Prostate gland (tissue), 2 donors: ENCODE measurements at regions not wholly inside any gene's neighbourhood (a gene's known extent, or its start where the extent isn't known, plus 50 kb on each side); places are given as distances from the start of the nearest gene placed in this dataset.

Experiments
- DNase-seq: peaks from one replicate; pipeline ENCODE4 v3.0.0-alpha.2; 2019; ENCODE audit warnings: low spot score
- H3K27ac ChIP-seq, 2 donors: fragments of 200-600 bp; sonication (generic); 2 replicates each; pipeline ENCODE4 v1.5.1; 2017 to 2019
- H3K27me3 ChIP-seq: fragments of 200-600 bp; sonication (generic); replicated peaks from 2 replicates; pipeline ENCODE4 v1.5.1; 2019; ENCODE audit not compliant: insufficient read depth
- H3K36me3 ChIP-seq, 2 donors: fragments of 200-600 bp; sonication (generic); 1 replicate in 1 of 2; 2 replicates in 1 of 2; pipeline versions ENCODE4 v1.5.1 to v1.8.1; 2017 to 2019
- H3K4me1 ChIP-seq: fragments of 200-600 bp; sonication (generic); replicated peaks from 2 replicates; pipeline ENCODE4 v1.5.1; 2019
- H3K4me3 ChIP-seq, 2 donors: fragments of 200-600 bp; sonication (generic); 2 replicates each; pipeline ENCODE4 v1.5.1; 2017 to 2019
- H3K9me3 ChIP-seq: fragments of 200-600 bp; sonication (generic); 2 replicates; pipeline ENCODE4 v1.5.1; 2017
- POLR2A ChIP-seq: fragments of 450-650 bp; IDR thresholded peaks from one replicate; pipeline ENCODE4 v1.6.1; 2016; ENCODE audit warnings: antibody characterized with exemption, mild to moderate bottlenecking
- POLR2AphosphoS5 ChIP-seq: sonication (generic); formaldehyde crosslinking; IDR thresholded peaks from one replicate; pipeline ENCODE4 v1.6.1; 2017; ENCODE audit warnings: antibody characterized with exemption
- WGBS: methylation state at CpG from one replicate; pipeline ENCODE4 v1.1.5; 2018; 5-methylcytosine and 5-hydroxymethylcytosine counted together
- intact Hi-C: fragments of 100-400 bp; cut with DNase I; formaldehyde crosslinking; loops from one replicate; pipeline ENCODE4 v1.14.2; 2022
- TF ChIP-seq, protein P1 (sequence below), 4 experiments: fragments of 200-600 bp in 2 of 4; fragments of 450-650 bp in 2 of 4; sonication (generic) in 2 of 4; IDR thresholded peaks; 1 replicate in 3 of 4; 2 replicates in 1 of 4; pipeline ENCODE4 v1.5.1; 2016 to 2019; ENCODE audit warnings: antibody characterized with exemption in 4 of 4, mild to moderate bottlenecking in 2 of 4, moderate library complexity in 2 of 4

DNA sequence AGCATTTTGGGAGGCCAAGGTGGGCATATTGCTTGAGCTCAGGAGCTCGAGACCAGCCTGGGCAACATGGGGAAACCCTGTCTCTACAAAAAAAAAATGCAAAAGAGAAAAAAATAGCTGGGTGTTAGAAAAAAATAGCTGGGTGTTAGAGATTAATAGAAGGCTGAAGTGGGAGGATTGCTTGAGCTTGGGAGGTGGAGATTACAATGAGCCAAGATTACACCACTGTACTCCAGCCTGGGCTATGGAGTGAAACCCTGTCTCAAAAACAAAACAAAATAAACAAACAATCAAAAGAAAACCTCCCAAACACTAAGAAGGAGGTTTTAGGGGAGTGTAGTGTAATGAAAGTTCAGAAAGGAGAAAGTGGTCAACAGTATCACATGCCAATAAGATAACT is 202.1 kb downstream of the FLRT2 start:
- WGBS = 90% methylated on average over 1 of the region's 1 CpG
- intact Hi-C loops = no loop called here
- no peaks in the 10 kb centered on the region for H3K9me3 ChIP-seq
- no peak overlapping the region for H3K4me3 ChIP-seq
- H3K4me1 ChIP-seq = no peaks in the 10 kb centered on the region
- no peak for TF ChIP-seq POLR2A
- TF ChIP-seq, protein P1, sequence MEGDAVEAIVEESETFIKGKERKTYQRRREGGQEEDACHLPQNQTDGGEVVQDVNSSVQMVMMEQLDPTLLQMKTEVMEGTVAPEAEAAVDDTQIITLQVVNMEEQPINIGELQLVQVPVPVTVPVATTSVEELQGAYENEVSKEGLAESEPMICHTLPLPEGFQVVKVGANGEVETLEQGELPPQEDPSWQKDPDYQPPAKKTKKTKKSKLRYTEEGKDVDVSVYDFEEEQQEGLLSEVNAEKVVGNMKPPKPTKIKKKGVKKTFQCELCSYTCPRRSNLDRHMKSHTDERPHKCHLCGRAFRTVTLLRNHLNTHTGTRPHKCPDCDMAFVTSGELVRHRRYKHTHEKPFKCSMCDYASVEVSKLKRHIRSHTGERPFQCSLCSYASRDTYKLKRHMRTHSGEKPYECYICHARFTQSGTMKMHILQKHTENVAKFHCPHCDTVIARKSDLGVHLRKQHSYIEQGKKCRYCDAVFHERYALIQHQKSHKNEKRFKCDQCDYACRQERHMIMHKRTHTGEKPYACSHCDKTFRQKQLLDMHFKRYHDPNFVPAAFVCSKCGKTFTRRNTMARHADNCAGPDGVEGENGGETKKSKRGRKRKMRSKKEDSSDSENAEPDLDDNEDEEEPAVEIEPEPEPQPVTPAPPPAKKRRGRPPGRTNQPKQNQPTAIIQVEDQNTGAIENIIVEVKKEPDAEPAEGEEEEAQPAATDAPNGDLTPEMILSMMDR (IDR thresholded peaks at IDR 0.05) = no peak
- TF ChIP-seq POLR2AphosphoS5 = no peak
- H3K27me3 ChIP-seq = no peaks in the 10 kb centered on the region
- no peaks in the 10 kb centered on the region for H3K36me3 ChIP-seq
- no peak for DNase-seq
- H3K27ac ChIP-seq = no peak overlapping the region

DNA sequence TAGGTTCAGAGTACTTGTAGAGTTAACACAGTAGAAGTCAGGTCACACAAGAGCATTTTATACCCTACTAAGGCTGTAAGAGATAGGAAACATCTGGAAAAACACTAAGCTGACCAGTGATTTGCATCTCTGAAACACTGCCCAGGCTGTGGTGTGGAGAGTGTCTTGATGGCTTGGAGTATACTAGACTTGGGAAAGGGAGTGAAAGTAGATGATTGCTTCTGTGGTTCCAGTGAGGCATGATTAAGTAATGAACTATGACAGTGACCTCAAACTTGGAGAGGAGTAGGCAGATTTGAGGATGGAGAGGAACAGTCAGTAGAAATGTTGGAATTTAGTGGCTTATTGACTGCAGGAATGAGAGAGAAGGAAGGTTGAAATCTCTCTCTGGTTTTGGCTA is 201.2 kb downstream of the FLRT2 start:
- no peak for DNase-seq
- Histone ChIP-seq H3K27ac (no peak overlapping the region), H3K36me3 (no peaks in the 10 kb centered on the region), H3K27me3 (no peaks in the 10 kb centered on the region), H3K9me3 (no peaks in the 10 kb centered on the region), H3K4me1 (no peaks in the 10 kb centered on the region), H3K4me3 (no peak overlapping the region)
- TF ChIP-seq POLR2AphosphoS5 (no peak), POLR2A (no peak)
- TF ChIP-seq, protein P1 (IDR thresholded peaks at IDR 0.05) = no peak
- intact Hi-C loops = no loop called here

DNA sequence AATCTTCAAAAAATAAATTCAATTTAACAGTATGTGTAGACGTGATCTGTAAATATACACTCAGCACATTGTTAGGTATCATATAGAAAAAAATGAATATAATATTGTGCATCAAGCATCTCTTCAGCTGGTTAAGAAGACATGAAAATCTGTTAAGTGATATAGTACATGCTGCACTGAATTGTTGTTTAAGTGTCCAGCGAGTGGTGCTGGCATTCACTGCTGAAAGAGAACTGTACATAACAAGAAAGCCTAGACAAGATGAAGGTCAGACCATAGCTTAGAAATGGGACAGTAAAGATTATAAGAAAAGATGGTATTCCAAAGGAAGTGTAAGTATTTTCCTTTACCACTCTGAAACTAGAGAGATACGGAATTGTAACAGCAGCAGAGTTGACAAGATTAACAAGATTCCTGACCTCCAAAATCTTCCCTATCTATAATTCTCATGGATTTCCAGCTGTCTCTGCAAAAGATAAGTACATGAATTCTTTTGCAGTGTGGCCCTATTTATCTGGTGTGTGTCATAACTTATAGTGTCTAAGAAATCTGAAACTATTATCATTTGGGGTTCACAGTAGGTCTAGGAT is 198.6 kb downstream of the FLRT2 start:
- no peaks in the 10 kb centered on the region for H3K27me3 ChIP-seq
- no peak for TF ChIP-seq POLR2AphosphoS5
- no peak for TF ChIP-seq POLR2A
- TF ChIP-seq, protein P1 (IDR thresholded peaks at IDR 0.05) = no peak
- H3K36me3 ChIP-seq = no peaks in the 10 kb centered on the region
- H3K4me3 ChIP-seq = no peak overlapping the region
- no peaks in the 10 kb centered on the region for H3K9me3 ChIP-seq
- intact Hi-C loops = no loop called here
- DNase-seq = no peak
- no peaks in the 10 kb centered on the region for H3K4me1 ChIP-seq
- WGBS = 54% methylated on average over 3 of the region's 3 CpGs
- H3K27ac ChIP-seq = no peak overlapping the region

DNA sequence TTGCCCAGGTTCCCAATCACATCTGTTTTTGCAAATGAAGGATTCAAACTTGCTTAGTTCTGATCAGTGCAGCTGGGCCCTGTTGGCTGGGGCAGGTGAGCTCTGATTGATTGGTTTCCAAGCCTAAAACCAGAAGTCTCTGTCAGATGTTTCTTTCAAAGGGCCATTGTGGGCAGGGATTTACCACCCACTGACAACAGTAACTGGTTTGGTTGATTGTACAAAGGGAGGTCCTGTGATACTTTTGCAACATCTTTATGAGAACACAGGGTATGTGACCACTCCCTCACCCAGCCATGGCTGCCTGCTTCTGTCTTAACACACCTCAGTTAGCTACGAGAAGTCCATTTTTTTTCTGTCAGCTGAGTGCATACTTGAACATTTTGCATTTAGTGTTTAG is 184.1 kb downstream of the FLRT2 start:
- no peak overlapping the region for H3K27ac ChIP-seq
- intact Hi-C loops = no loop called here
- no peaks in the 10 kb centered on the region for H3K36me3 ChIP-seq
- no peaks in the 10 kb centered on the region for H3K4me1 ChIP-seq
- 73% methylated on average over 1 of the region's 1 CpG for WGBS
- H3K9me3 ChIP-seq = no peaks in the 10 kb centered on the region
- no peak for DNase-seq
- no peak for TF ChIP-seq POLR2AphosphoS5
- TF ChIP-seq, protein P1 (IDR thresholded peaks at IDR 0.05) = no peak
- no peak for TF ChIP-seq POLR2A
- no peaks in the 10 kb centered on the region for H3K27me3 ChIP-seq
- no peak overlapping the region for H3K4me3 ChIP-seq

DNA sequence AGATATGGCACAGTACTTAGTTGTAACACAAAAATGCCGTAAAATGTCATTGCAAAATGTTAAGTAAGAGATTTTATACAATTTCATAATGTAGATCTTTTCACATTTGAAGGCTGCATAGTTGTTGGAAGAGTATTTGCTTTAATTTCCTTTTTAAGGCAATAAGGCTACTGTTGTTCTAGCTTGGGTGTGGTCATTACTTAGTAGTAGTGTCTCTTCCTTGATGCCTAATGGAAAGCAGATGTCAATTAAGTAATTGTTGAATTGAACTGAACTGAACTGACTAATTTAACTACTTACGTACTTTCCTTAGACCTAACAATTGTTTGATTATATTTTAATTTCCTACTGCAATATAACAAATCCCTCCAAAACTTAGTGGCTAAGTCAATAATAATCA is 181.7 kb downstream of the FLRT2 start:
- 97% methylated on average over 2 of the region's 2 CpGs for WGBS
- intact Hi-C loops = no loop called here
- TF ChIP-seq POLR2AphosphoS5 (no peak), POLR2A (no peak)
- TF ChIP-seq, protein P1 (IDR thresholded peaks at IDR 0.05) = no peak
- Histone ChIP-seq H3K36me3 (no peaks in the 10 kb centered on the region), H3K27ac (no peak overlapping the region), H3K9me3 (no peaks in the 10 kb centered on the region), H3K4me3 (no peak overlapping the region), H3K4me1 (no peaks in the 10 kb centered on the region), H3K27me3 (no peaks in the 10 kb centered on the region)
- no peak for DNase-seq
